HCT116 (cell line): ENCODE measurements at regions not wholly inside any gene's neighbourhood (a gene's known extent, or its start where the extent isn't known, plus 50 kb on each side); places are given as distances from the start of the nearest gene placed in this dataset.

ENCODE experiments used
- ATAC-seq: fragments of 200-7000 bp; cut with Tn5 transposase; 2 replicates; pipeline ENCODE4 v1.9.1; 2020; ENCODE audit warnings: mild to moderate bottlenecking, moderate library complexity
- BruUV-seq: library from RNA; stranded (reverse); fragments of 400-500 nt; replicated peaks from 2 replicates; lab custom pipeline; 2021; lab: Mats Ljungman, UMichigan
- CTCF ChIA-PET: fragments of 300-600 bp; sonication (Branson Sonifier 250); formaldehyde crosslinking; loops from one replicate; lab custom pipeline; 2021; ENCODE audit warnings: antibody characterized with exemption; lab: Charles Lee
- POLR2A ChIA-PET: fragments of 300-600, 350-600 bp; sonication (Branson Sonifier 250); formaldehyde crosslinking; loops from one replicate; lab custom pipeline; 2021; ENCODE audit warnings: antibody characterized with exemption; lab: Charles Lee
- RAD21 ChIA-PET, 2 experiments: fragments of 300-600 bp; sonication (Branson Sonifier 250); formaldehyde crosslinking; loops; one replicate each; lab custom pipeline; 2023; ENCODE audit warnings: low total read pairs in 2 of 2; ENCODE audit not compliant: uncharacterized antibody in 2 of 2, unreplicated experiment in 2 of 2, low non-redundant PET in 1 of 2; lab: Charles Lee
- DNase-seq: peaks from one replicate; pipeline ENCODE4 v3.0.0-alpha.2; 2010; ENCODE audit warnings: low read depth, low spot score
- H2AFZ ChIP-seq: fragments of 200-600 bp; shearing (Covaris generic), sonication (generic); 2 replicates; pipeline ENCODE4 v1.6.1; 2017; ENCODE audit warnings: low read depth, mixed run types, mixed read lengths, antibody characterized with exemption, low read length; ENCODE audit not compliant: poor library complexity, severe bottlenecking
- H3K27ac ChIP-seq: 2 replicates; pipeline ENCODE4 v1.5.1; 2012; ENCODE audit warnings: low read depth, low read length
- H3K27me3 ChIP-seq: fragments of 200-600 bp; sonication (generic); 2 replicates; pipeline ENCODE4 v1.6.1; 2016; ENCODE audit warnings: mixed run types, low read length, mixed read lengths; ENCODE audit not compliant: insufficient read depth
- H3K36me3 ChIP-seq, 2 experiments: fragments of 200-500 bp in 1 of 2; fragments of 200-600 bp in 1 of 2; sonication (Bioruptor generic) in 1 of 2; sonication (generic) in 1 of 2; 2 replicates each; pipeline versions ENCODE4 v1.5.1 to v1.6.1; 2014 to 2016; ENCODE audit warnings: low read length in 2 of 2, inconsistent platforms in 1 of 2, mixed read lengths in 1 of 2, mixed run types in 1 of 2; ENCODE audit not compliant: insufficient read depth in 2 of 2, control insufficient read depth in 1 of 2
- H3K4me1 ChIP-seq, 2 experiments: fragments of 200-600 bp in 1 of 2; sonication (generic) in 1 of 2; 2 replicates each; pipeline versions ENCODE4 v1.5.1 to v1.6.1; 2012 to 2017; ENCODE audit warnings: low read length in 2 of 2, inconsistent platforms in 1 of 2, mild to moderate bottlenecking in 1 of 2, mixed read lengths in 1 of 2, mixed run types in 1 of 2, moderate library complexity in 1 of 2; ENCODE audit not compliant: insufficient read depth in 2 of 2, control insufficient read depth in 1 of 2
- H3K4me2 ChIP-seq: fragments of 200-600 bp; sonication (generic); 2 replicates; pipeline ENCODE4 v1.6.1; 2017; ENCODE audit warnings: mixed run types, low read length, mixed read lengths
- H3K4me3 ChIP-seq, 2 experiments: fragments of 200-600 bp in 1 of 2; sonication (generic) in 1 of 2; replicated peaks in 1 of 2; 2 replicates each; pipeline ENCODE4 v1.5.1; 2011 to 2016; ENCODE audit warnings: low read length in 2 of 2, control low read depth in 1 of 2, low read depth in 1 of 2, mild to moderate bottlenecking in 1 of 2, mixed read lengths in 1 of 2, mixed run types in 1 of 2
- H3K79me2 ChIP-seq: fragments of 200-600 bp; sonication (generic); 2 replicates; pipeline ENCODE4 v1.6.1; 2017; ENCODE audit warnings: mild to moderate bottlenecking, mixed run types, low read length, moderate library complexity, mixed read lengths; ENCODE audit not compliant: insufficient read depth
- H3K9ac ChIP-seq: fragments of 200-600 bp; sonication (generic); 2 replicates; pipeline ENCODE4 v1.6.1; 2016; ENCODE audit warnings: low read length, mixed read lengths
- H3K9me2 ChIP-seq: fragments of 200-600 bp; sonication (generic), shearing (Covaris generic); 2 replicates; pipeline ENCODE4 v1.6.1; 2017; ENCODE audit warnings: mixed run types, mild to moderate bottlenecking, moderate library complexity; ENCODE audit not compliant: insufficient read depth
- H3K9me3 ChIP-seq, 2 experiments: fragments of 200-500 bp in 1 of 2; fragments of 200-600 bp in 1 of 2; sonication (Bioruptor generic) in 1 of 2; sonication (generic) in 1 of 2; 2 replicates each; pipeline ENCODE4 v1.6.1; 2014 to 2017; ENCODE audit warnings: low read length in 2 of 2, mixed read lengths in 2 of 2, inconsistent platforms in 1 of 2, low read depth in 1 of 2, mild to moderate bottlenecking in 1 of 2, mixed run types in 1 of 2, moderate library complexity in 1 of 2; ENCODE audit not compliant: control insufficient read depth in 1 of 2, insufficient read depth in 1 of 2
- H4K20me1 ChIP-seq: fragments of 200-600 bp; sonication (generic), shearing (Covaris generic); 2 replicates; pipeline ENCODE4 v1.6.1; 2017; ENCODE audit warnings: mixed run types, mild to moderate bottlenecking, moderate library complexity; ENCODE audit not compliant: insufficient read depth
- CBX3 ChIP-seq: IDR thresholded peaks from 2 replicates; pipeline ENCODE4 v1.6.1; 2012; ENCODE audit warnings: low read depth
- EGR1 ChIP-seq: IDR thresholded peaks from 2 replicates; pipeline ENCODE4 v1.6.1; 2012; ENCODE audit warnings: low read depth
- ELF1 ChIP-seq: IDR thresholded peaks from 2 replicates; pipeline ENCODE4 v1.6.1; 2012; ENCODE audit warnings: low read depth, borderline replicate concordance
- EZH2 ChIP-seq: fragments of 200-600 bp; sonication (generic); IDR thresholded peaks from 2 replicates; pipeline ENCODE4 v1.6.1; 2017; ENCODE audit warnings: antibody characterized with exemption, mixed run types
- EZH2phosphoT487 ChIP-seq: fragments of 200-600 bp; IDR thresholded peaks from 2 replicates; pipeline ENCODE4 v1.6.1; 2018; ENCODE audit warnings: antibody characterized with exemption, borderline replicate concordance
- FOSL1 ChIP-seq: IDR thresholded peaks from 2 replicates; pipeline ENCODE4 v1.6.1; 2012; ENCODE audit warnings: low read depth
- JUND ChIP-seq: IDR thresholded peaks from 2 replicates; pipeline ENCODE4 v1.6.1; 2012
- POLR2A ChIP-seq: IDR thresholded peaks from 2 replicates; pipeline ENCODE4 v1.7.0; 2011; ENCODE audit warnings: borderline replicate concordance; ENCODE audit not compliant: insufficient read depth, insufficient read length; ENCODE audit errors: extremely low read depth
- POLR2AphosphoS5 ChIP-seq: IDR thresholded peaks from 2 replicates; pipeline ENCODE4 v1.6.1; 2011; ENCODE audit warnings: mild to moderate bottlenecking, low read depth, low read length, moderate library complexity
- RAD21 ChIP-seq: IDR thresholded peaks from 2 replicates; pipeline ENCODE4 v1.6.1; 2012; ENCODE audit warnings: low read depth, mild to moderate bottlenecking
- SRF ChIP-seq: IDR thresholded peaks from 2 replicates; pipeline ENCODE4 v1.6.1; 2012; ENCODE audit warnings: low read depth
- TCF7L2 ChIP-seq: IDR thresholded peaks from 2 replicates; pipeline ENCODE4 v1.7.0; 2011; ENCODE audit warnings: borderline replicate concordance, inconsistent platforms; ENCODE audit not compliant: insufficient read depth, insufficient read length; ENCODE audit errors: extremely low read depth
- YY1 ChIP-seq: IDR thresholded peaks from 2 replicates; pipeline ENCODE4 v1.6.1; 2011; ENCODE audit warnings: low read length, low read depth, moderate library complexity, mild to moderate bottlenecking; ENCODE audit not compliant: insufficient replicate concordance; ENCODE audit errors: extremely low read depth
- ZFX ChIP-seq: fragments of 450-650 bp; IDR thresholded peaks from 2 replicates; pipeline ENCODE4 v1.6.1; 2017
- ZNF274 ChIP-seq: fragments of 200-500 bp; sonication (Bioruptor generic); IDR thresholded peaks from 2 replicates; pipeline ENCODE4 v1.6.1; 2014; ENCODE audit warnings: mild to moderate bottlenecking, low read depth, low read length, inconsistent platforms
- intact Hi-C: fragments of 100-400 bp; cut with micrococcal nuclease; formaldehyde crosslinking; loops from 2 replicates; pipeline ENCODE4 v1.10.0; 2022
- TF ChIP-seq, protein P1 (sequence below): IDR thresholded peaks from 2 replicates; pipeline ENCODE4 v1.6.1; 2012
- TF ChIP-seq, protein P2 (sequence below): IDR thresholded peaks from 2 replicates; pipeline ENCODE4 v1.6.1; 2012; ENCODE audit warnings: low read depth
- TF ChIP-seq, protein P3 (sequence below): IDR thresholded peaks from 2 replicates; pipeline ENCODE4 v1.6.1; 2012
- TF ChIP-seq, protein P4 (sequence below), 3 experiments: fragments of 200-600 bp in 1 of 3; sonication (generic) in 1 of 3; IDR thresholded peaks in 2 of 3; conservative IDR thresholded peaks in 1 of 3; 2 replicates each; pipeline ENCODE4 v1.5.1; 2012 to 2017; ENCODE audit warnings: low read depth in 2 of 3, low read length in 2 of 3, antibody characterized with exemption in 1 of 3, borderline replicate concordance in 1 of 3, control low read depth in 1 of 3, mild to moderate bottlenecking in 1 of 3, mixed read lengths in 1 of 3, mixed run types in 1 of 3, moderate library complexity in 1 of 3; ENCODE audit not compliant: insufficient read depth in 1 of 3

DNA sequence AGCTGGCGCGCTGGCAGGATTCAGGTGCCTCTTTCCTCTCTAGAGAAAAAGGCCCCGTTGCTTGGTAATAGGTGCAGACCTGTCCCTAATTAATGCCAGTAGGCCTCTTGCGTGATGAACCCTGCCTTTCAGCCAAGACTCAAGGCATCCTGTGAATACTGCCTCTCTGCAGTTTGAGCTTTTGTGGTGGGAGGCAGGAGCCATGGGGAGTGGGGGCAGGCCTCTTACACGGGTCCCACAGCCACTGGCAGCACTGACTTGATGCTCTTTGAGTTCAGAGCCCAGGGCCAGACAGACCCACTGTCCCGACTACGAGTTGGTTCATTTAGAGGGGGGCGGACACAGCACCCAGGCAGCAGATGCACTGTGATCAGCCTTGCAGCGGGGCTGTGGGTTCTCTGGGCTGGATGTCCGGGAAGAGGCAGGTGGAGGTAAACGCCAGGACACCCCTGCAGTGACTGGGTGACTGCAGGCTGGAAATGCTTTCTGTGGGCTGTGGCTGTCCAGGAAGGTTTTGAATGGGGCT, 237.0 kb downstream of the SEC14L1 start:
- H3K79me2 ChIP-seq, result peaks cover 89% of the 10 kb centered on the region
- no peaks in the 10 kb centered on the region for H3K9me3 ChIP-seq
- no peaks in the 10 kb centered on the region; the same call in 1 of the 2 replicates for H4K20me1 ChIP-seq
- H3K4me2 ChIP-seq, result no peak overlapping the region
- DNase-seq, result no peak
- ATAC-seq, result no peak
- RAD21 ChIA-PET, result no interaction called here
- BruUV-seq, result no TSS peak
- CTCF ChIA-PET, result no interaction called here
- H3K4me1 ChIP-seq, result peaks cover 5 to 37% of the 10 kb centered on the region in 2 experiments; a peak in 2 of 4 replicates
- no peak overlapping the region for H3K27ac ChIP-seq
- no peaks in the 10 kb centered on the region for H3K9me2 ChIP-seq
- no peak overlapping the region for H3K9ac ChIP-seq
- no peaks in the 10 kb centered on the region; a peak in 1 of 4 replicates for H3K36me3 ChIP-seq
- H3K27me3 ChIP-seq, result no peaks in the 10 kb centered on the region
- intact Hi-C loops, result no loop called here
- POLR2A ChIA-PET, result no interaction called here
- H2AFZ ChIP-seq, result no peak overlapping the region
- no peak overlapping the region for H3K4me3 ChIP-seq
- TF ChIP-seq, protein P1, sequence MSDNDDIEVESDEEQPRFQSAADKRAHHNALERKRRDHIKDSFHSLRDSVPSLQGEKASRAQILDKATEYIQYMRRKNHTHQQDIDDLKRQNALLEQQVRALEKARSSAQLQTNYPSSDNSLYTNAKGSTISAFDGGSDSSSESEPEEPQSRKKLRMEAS, result no peak
- no peak for TF ChIP-seq POLR2AphosphoS5
- TF ChIP-seq, protein P2, sequence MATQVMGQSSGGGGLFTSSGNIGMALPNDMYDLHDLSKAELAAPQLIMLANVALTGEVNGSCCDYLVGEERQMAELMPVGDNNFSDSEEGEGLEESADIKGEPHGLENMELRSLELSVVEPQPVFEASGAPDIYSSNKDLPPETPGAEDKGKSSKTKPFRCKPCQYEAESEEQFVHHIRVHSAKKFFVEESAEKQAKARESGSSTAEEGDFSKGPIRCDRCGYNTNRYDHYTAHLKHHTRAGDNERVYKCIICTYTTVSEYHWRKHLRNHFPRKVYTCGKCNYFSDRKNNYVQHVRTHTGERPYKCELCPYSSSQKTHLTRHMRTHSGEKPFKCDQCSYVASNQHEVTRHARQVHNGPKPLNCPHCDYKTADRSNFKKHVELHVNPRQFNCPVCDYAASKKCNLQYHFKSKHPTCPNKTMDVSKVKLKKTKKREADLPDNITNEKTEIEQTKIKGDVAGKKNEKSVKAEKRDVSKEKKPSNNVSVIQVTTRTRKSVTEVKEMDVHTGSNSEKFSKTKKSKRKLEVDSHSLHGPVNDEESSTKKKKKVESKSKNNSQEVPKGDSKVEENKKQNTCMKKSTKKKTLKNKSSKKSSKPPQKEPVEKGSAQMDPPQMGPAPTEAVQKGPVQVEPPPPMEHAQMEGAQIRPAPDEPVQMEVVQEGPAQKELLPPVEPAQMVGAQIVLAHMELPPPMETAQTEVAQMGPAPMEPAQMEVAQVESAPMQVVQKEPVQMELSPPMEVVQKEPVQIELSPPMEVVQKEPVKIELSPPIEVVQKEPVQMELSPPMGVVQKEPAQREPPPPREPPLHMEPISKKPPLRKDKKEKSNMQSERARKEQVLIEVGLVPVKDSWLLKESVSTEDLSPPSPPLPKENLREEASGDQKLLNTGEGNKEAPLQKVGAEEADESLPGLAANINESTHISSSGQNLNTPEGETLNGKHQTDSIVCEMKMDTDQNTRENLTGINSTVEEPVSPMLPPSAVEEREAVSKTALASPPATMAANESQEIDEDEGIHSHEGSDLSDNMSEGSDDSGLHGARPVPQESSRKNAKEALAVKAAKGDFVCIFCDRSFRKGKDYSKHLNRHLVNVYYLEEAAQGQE, result no peak
- TF ChIP-seq ZFX, result no peak
- no peak for TF ChIP-seq RAD21
- no peak for TF ChIP-seq TCF7L2
- no peak for TF ChIP-seq EZH2phosphoT487
- TF ChIP-seq, protein P3, sequence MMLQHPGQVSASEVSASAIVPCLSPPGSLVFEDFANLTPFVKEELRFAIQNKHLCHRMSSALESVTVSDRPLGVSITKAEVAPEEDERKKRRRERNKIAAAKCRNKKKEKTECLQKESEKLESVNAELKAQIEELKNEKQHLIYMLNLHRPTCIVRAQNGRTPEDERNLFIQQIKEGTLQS, result no peak
- no peak for TF ChIP-seq SRF
- no peak for TF ChIP-seq YY1
- TF ChIP-seq ZNF274, result no peak
- no peak for TF ChIP-seq FOSL1
- TF ChIP-seq EZH2, result no peak
- no peak for TF ChIP-seq JUND
- TF ChIP-seq, protein P4, sequence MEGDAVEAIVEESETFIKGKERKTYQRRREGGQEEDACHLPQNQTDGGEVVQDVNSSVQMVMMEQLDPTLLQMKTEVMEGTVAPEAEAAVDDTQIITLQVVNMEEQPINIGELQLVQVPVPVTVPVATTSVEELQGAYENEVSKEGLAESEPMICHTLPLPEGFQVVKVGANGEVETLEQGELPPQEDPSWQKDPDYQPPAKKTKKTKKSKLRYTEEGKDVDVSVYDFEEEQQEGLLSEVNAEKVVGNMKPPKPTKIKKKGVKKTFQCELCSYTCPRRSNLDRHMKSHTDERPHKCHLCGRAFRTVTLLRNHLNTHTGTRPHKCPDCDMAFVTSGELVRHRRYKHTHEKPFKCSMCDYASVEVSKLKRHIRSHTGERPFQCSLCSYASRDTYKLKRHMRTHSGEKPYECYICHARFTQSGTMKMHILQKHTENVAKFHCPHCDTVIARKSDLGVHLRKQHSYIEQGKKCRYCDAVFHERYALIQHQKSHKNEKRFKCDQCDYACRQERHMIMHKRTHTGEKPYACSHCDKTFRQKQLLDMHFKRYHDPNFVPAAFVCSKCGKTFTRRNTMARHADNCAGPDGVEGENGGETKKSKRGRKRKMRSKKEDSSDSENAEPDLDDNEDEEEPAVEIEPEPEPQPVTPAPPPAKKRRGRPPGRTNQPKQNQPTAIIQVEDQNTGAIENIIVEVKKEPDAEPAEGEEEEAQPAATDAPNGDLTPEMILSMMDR (IDR thresholded peaks at IDR 0.05 in 2 of 3, conservative IDR thresholded peaks at IDR 0.05 in 1 of 3; ENCODE audit: borderline replicate concordance in 1 of 3, insufficient read depth in 1 of 3, low read depth in 2 of 3, low read length in 2 of 3), result no peak
- no peak for TF ChIP-seq POLR2A
- TF ChIP-seq CBX3, result no peak
- TF ChIP-seq ELF1, result no peak
- TF ChIP-seq EGR1, result no peak
